Stimulated activated naive CD8-positive, alpha-beta T cell treated with anti-CD3 and anti-CD28 coated beads, Interleukin-15, Interleukin-2, amounts not matched to agents 100 ng/mL and 50 ng/mL, for 24 hours (primary cell): ENCODE measurements at regions not wholly inside any gene's neighbourhood (a gene's known extent, or its start where the extent isn't known, plus 50 kb on each side); places are given as distances from the start of the nearest gene placed in this dataset.
A peak's percentile ranks its signal among the peaks of the same experiment; 100 is the strongest.

ENCODE experiments used
- H3K27ac Mint-ChIP-seq: one replicate; pipeline ENCODE4 v1.8.0; 2021; ENCODE audit warnings: mild to moderate bottlenecking, mixed read lengths
- H3K27me3 Mint-ChIP-seq: one replicate; pipeline ENCODE4 v1.8.0; 2021; ENCODE audit warnings: mixed read lengths
- H3K36me3 Mint-ChIP-seq: one replicate; pipeline ENCODE4 v1.8.0; 2021; ENCODE audit warnings: low read depth, mixed read lengths
- H3K4me1 Mint-ChIP-seq: one replicate; pipeline ENCODE4 v1.8.0; 2021; ENCODE audit warnings: low read depth, mixed read lengths
- H3K4me3 Mint-ChIP-seq: one replicate; pipeline ENCODE4 v1.8.0; 2021; ENCODE audit warnings: mild to moderate bottlenecking, mixed read lengths
- H3K9me3 Mint-ChIP-seq: one replicate; pipeline ENCODE4 v1.8.0; 2021; ENCODE audit warnings: mixed read lengths

DNA sequence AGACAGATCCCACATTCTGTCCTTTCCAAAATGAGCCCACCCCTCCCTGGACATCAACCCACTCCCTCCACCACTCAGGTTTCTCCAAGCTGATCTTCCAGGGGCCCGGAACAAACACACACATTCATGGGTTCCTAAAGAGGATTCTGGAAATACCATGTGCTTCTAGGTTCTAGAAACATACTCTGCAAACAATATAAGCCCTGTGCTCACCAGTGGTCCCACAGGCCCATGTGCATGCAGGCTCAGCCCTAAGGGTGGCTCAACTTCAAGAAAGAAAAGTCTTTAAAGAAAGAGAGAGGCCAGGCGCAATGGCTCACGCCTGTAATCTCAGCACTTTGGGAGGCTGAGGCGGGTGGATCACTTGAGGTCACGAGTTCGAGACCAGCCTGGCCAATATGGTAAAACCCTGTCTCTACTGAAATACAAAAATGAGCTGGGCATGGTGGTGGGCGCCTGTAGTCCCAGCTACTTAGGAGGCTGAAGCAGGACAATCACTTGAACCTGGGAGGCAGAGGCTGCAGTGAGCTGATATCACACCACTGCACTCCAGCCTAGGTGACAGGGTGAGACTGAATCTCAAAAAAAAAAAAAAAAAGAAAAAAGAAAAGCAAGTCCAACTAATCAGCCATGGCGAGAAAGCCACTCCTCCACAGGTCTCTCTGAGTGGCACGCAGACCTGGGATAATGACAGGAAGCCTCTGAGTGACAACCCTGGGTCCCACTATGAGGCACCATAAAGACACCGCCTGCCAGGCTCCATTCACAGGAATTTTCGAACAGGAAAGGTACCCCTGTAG is 59.5 kb upstream of the PNMA1 start:
- peak overlapping the region; percentile 42 for H3K27ac Mint-ChIP-seq
- peaks cover 94% of the 10 kb centered on the region for H3K4me1 Mint-ChIP-seq
- peaks cover 15% of the 10 kb centered on the region for H3K36me3 Mint-ChIP-seq
- no peaks in the 10 kb centered on the region for H3K9me3 Mint-ChIP-seq
- H3K27me3 Mint-ChIP-seq = no peaks in the 10 kb centered on the region
- no peak overlapping the region for H3K4me3 Mint-ChIP-seq

DNA sequence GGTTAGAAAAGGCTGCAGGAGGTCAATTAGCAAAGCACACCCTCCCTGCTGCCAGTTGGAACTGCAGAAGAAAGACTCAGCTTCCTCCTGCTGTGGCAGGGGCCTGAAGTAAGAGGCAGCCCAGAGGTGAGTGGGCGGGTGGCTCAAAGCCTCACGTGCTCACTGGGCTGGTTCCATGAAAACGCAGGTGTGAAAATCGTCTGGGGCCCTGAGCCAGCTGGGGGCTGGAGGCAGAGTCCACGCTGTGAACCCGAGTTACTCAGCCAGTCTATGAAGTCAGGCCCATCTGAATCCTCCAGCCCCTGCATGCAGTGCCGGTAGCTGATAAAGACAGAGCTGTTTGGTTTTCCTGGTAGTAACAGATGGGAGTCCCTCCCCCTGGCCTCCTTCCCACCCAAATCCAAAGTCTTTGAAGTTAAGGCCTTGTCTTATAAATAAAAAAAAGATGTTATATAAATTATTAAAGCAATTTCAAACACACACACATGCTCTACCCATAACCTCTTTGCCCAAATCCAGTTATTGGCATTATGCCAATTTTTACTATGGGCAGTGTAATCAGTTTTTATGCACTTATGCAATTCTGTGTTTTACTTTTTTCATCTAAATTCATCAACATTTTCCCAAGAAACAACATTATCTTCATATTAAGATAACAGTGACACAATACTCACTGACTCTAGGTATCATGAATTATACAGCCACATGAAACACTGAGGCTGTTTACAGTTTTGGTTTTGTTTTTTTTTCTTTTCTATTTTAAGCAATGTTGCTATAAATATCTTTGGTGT is 57.9 kb upstream of the PNMA1 start:
- no peaks in the 10 kb centered on the region for H3K9me3 Mint-ChIP-seq
- peak overlapping the region; percentile 72 for H3K4me3 Mint-ChIP-seq
- H3K4me1 Mint-ChIP-seq = peaks cover 79% of the 10 kb centered on the region
- H3K27ac Mint-ChIP-seq = peak overlapping the region; percentile 90
- peaks cover 14% of the 10 kb centered on the region for H3K36me3 Mint-ChIP-seq
- no peaks in the 10 kb centered on the region for H3K27me3 Mint-ChIP-seq

DNA sequence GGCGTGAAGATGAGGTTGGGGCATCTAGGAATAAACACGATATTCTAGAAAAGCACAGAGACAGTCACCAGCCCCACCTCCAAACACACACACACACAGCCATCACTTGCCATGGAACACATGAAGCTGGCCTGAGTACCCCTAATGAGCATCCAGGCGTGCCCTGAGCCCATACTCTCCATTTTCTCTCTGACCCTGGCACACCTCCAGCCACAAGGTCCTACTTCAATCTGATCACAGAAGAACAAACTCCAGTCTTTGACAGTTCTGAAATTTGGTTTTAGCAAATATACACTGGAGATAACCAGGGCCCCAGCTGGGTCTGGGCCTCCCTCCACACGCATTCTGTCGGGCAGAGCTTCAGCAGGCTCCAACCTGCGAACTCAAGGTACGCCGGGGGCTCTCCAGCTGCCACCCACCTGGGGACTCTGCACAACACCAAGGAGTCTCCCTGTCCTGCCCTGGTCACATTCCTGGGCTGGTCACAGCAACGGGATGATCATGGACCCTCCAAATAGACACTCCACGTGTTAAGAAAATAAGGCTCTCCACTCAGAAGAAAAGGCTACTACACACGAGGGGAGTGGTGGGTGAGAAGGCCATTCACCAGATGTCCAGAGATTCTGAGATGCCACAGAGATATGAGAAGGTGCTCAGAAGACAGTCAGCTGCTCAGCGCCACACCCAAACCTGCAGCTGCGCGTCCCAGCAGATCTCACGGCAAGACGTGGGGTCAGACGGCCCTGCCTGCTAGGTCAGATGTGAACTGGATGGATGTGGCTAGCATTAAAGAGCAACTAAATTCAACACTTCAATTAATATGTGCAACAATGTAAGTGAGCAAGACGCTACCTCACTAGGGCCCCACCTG is 57.0 kb upstream of the PNMA1 start:
- Mint-ChIP-seq H3K27me3 (no peaks in the 10 kb centered on the region), H3K36me3 (peaks cover 14% of the 10 kb centered on the region), H3K27ac (peak overlapping the region; percentile 90), H3K4me3 (peak overlapping the region; percentile 72), H3K9me3 (no peaks in the 10 kb centered on the region), H3K4me1 (peaks cover 77% of the 10 kb centered on the region)

DNA sequence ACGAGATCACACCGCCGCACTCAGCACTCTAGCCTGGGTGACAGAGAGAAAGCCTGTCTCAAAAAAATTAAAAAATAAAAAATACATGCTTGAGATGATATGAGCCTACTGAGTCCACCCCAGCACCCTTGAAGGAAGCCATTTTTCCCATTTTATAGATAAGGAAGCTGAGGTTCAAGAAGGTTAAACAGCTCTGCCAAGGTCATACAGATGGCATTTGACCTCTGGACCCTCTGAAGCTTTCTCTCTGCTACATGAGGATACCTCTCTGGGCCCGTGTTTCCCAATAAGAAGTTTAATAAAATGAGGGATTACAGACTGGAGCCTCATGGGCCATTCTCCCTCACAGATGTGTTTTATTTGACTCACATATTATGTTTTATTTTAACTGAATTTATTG is 53.9 kb upstream of the PNMA1 start:
- Mint-ChIP-seq H3K36me3 (peaks cover 10% of the 10 kb centered on the region), H3K27ac (no peak overlapping the region), H3K4me1 (peaks cover 74% of the 10 kb centered on the region), H3K4me3 (no peak overlapping the region), H3K9me3 (no peaks in the 10 kb centered on the region), H3K27me3 (no peaks in the 10 kb centered on the region)

DNA sequence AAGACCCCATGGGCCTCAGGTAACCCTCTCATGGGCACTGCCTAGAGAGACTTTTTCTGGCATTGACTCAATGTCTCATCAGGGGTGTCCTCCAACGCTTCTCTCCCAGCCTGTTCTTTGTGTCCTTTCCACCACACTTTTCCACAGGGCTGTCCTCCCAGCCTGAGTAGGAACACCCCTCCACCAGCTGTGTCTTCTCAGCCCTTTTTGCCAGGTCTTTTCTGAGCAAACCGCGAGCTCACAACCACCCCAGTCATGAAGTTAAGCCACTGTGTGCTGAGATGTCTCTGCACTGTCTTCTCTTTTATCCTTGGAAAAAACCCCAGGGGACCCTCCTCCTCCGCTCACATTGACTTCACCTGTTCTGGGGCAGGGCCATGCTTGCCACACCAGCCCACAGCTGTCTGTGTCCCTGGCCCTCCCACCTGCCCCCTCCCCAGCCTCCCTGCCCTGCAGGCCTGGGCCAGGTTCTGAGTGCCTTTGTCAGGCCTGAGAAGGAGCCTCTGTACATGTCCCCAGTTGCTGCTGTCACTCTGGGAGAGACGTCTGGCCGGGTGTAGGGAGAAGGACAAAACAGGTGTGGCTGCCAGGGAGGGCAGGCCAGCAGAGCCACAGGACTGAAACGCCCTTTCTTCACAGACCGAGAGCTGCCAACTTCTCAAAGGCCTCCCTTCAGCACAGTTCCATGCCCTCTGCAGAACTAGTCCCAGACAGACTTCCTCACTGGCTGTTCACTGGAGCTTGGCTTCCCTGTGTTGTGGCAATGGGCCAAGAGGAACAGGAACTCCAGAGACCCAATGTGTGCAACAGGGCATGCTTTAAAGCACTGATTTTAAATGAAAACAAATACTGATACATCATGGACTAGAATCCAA is 50.5 kb upstream of the PNMA1 start:
- Mint-ChIP-seq H3K4me3 (no peak overlapping the region), H3K36me3 (peaks cover 4% of the 10 kb centered on the region), H3K27me3 (no peaks in the 10 kb centered on the region), H3K27ac (peak overlapping the region; percentile 78), H3K4me1 (peaks cover 70% of the 10 kb centered on the region), H3K9me3 (no peaks in the 10 kb centered on the region)
